ENCODE measurements at regions not wholly inside any gene's neighbourhood (a gene's known extent, or its start where the extent isn't known, plus 50 kb on each side); places are given as distances from the start of the nearest gene placed in this dataset.
"Not testable (repeated sequence)": the region's sequence is repeated elsewhere in the genome, so short reads cannot be mapped to it uniquely, and the experiment has no call there.

DNA sequence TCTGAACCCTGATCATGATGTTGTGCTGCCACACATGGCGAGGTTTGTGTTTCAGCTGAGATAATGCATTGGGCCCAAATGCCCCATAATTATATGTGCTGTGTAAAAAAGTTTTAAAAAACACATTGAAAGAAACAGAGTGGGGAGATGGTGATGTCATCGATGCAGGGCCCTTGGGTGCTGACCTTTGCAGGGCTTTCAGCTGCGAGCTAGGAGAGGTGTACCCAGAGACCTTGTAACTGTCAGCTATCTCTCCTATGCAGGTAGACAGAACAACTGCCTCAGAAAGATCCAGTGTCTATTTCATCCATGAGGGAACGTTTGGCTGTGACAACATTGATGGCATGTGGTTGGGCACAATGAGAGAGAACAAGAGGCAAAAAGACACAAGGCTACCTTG is 286.9 kb upstream of the CELF4 start:
- Histone ChIP-seq H3K4me1 (ENCODE audit: insufficient read depth, insufficient read length) (no peaks in the 10 kb centered on the region), H3K36me3 (ENCODE audit: insufficient read depth, insufficient read length, low read length) (no peaks in the 10 kb centered on the region), H3K27me3 (ENCODE audit: insufficient read depth, insufficient read length) (no peaks in the 10 kb centered on the region), H3K9ac (ENCODE audit: insufficient read length, low read depth) (no peak overlapping the region), H3K9me3 (ENCODE audit: insufficient read depth, low read length) (no peaks in the 10 kb centered on the region), H3K4me3 (ENCODE audit: insufficient read length, low read depth) (no peak overlapping the region)
- no peak for DNase-seq (ENCODE audit: low read depth, low spot score)
- TF ChIP-seq ZNF274 (IDR thresholded peaks at IDR 0.05; ENCODE audit: low read depth, low read length) (no peak), YY1 (IDR thresholded peaks at IDR 0.05; ENCODE audit: insufficient read depth, insufficient read length) (no peak), SUZ12 (IDR thresholded peaks at IDR 0.05; ENCODE audit: extremely low read depth, insufficient read depth, insufficient read length) (no peak)

- H3K4me3 ChIP-seq (ENCODE audit: insufficient read length, low read depth): no peak overlapping the region
- H3K4me1 ChIP-seq (ENCODE audit: insufficient read depth, insufficient read length): peaks cover 5% of the 10 kb centered on the region
- H3K27me3 ChIP-seq (ENCODE audit: insufficient read depth, insufficient read length): no peaks in the 10 kb centered on the region
- H3K36me3 ChIP-seq (ENCODE audit: insufficient read depth, insufficient read length, low read length): no peaks in the 10 kb centered on the region
- H3K9me3 ChIP-seq (ENCODE audit: insufficient read depth, low read length): no peaks in the 10 kb centered on the region
- no peak for DNase-seq (ENCODE audit: low read depth, low spot score)
- no peak overlapping the region for H3K9ac ChIP-seq (ENCODE audit: insufficient read length, low read depth)
- TF ChIP-seq SUZ12 (IDR thresholded peaks at IDR 0.05; ENCODE audit: extremely low read depth, insufficient read depth, insufficient read length): no peak
- TF ChIP-seq YY1 (IDR thresholded peaks at IDR 0.05; ENCODE audit: insufficient read depth, insufficient read length): no peak
- no peak for TF ChIP-seq ZNF274 (IDR thresholded peaks at IDR 0.05; ENCODE audit: low read depth, low read length)
These were observed 281.9 kb upstream of the CELF4 start for GRCh38 chr18:37847544-37847943.

DNA sequence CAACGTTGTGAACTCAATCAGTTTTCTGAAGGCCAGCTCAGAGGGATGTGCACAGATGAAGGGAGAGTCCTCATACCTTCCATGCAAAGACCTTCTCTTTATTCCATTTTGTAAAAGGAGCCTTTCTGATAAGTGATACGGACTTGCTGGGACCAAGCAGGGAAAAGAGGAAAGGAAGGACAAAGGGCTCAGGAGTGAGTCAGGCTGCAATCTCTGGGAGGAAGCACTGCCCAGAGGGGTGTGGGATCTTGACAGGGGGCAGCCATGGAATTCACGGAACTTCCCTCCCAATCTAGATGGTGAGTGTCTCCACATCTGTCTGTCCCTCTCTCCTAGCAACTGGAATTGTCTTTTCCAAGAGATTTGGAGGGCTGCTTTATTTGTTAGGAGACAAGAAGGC is 281.4 kb upstream of the CELF4 start:
- Histone ChIP-seq H3K9ac (ENCODE audit: insufficient read length, low read depth) (no peak overlapping the region), H3K36me3 (ENCODE audit: insufficient read depth, insufficient read length, low read length) (no peaks in the 10 kb centered on the region), H3K4me1 (ENCODE audit: insufficient read depth, insufficient read length) (peaks cover 5% of the 10 kb centered on the region), H3K27me3 (ENCODE audit: insufficient read depth, insufficient read length) (no peaks in the 10 kb centered on the region), H3K9me3 (ENCODE audit: insufficient read depth, low read length) (no peaks in the 10 kb centered on the region), H3K4me3 (ENCODE audit: insufficient read length, low read depth) (no peak overlapping the region)
- no peak for TF ChIP-seq SUZ12 (IDR thresholded peaks at IDR 0.05; ENCODE audit: extremely low read depth, insufficient read depth, insufficient read length)
- TF ChIP-seq YY1 (IDR thresholded peaks at IDR 0.05; ENCODE audit: insufficient read depth, insufficient read length): no peak
- TF ChIP-seq ZNF274 (IDR thresholded peaks at IDR 0.05; ENCODE audit: low read depth, low read length): no peak
- peak; percentile 22 for DNase-seq (ENCODE audit: low read depth, low spot score)

DNA sequence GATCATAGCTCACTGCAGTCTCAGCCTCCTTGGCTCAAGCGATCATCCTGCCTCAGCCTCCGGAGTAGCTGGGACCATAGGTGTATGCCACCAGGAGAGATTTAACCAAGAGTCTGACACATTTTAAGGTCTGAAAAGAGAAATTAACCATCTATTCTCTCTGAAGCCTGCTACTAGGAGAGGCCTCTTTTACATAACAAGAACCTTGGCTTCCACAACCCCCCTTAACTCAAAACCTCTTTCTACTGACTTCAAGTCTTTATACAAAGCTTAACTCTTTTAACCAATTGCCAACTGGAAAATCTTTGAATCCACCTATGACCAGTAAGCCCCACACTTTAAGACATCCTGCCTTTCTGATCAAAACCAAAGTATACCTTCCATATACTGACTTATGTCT is 279.9 kb upstream of the CELF4 start:
- no peaks in the 10 kb centered on the region for H3K9me3 ChIP-seq (ENCODE audit: insufficient read depth, low read length)
- no peaks in the 10 kb centered on the region for H3K27me3 ChIP-seq (ENCODE audit: insufficient read depth, insufficient read length)
- H3K9ac ChIP-seq (ENCODE audit: insufficient read length, low read depth): no peak overlapping the region
- H3K36me3 ChIP-seq (ENCODE audit: insufficient read depth, insufficient read length, low read length): no peaks in the 10 kb centered on the region
- TF ChIP-seq YY1 (IDR thresholded peaks at IDR 0.05; ENCODE audit: insufficient read depth, insufficient read length): no peak
- TF ChIP-seq SUZ12 (IDR thresholded peaks at IDR 0.05; ENCODE audit: extremely low read depth, insufficient read depth, insufficient read length): no peak
- no peak for TF ChIP-seq ZNF274 (IDR thresholded peaks at IDR 0.05; ENCODE audit: low read depth, low read length)
- DNase-seq (ENCODE audit: low read depth, low spot score): peak; percentile 30
- H3K4me3 ChIP-seq (ENCODE audit: insufficient read length, low read depth): no peak overlapping the region
- peaks cover 5% of the 10 kb centered on the region for H3K4me1 ChIP-seq (ENCODE audit: insufficient read depth, insufficient read length)

GRCh38 chr18:37844209-37844970 is 278.8 kb upstream of the CELF4 start:
- no peak for DNase-seq (ENCODE audit: low read depth, low spot score)
- TF ChIP-seq SUZ12 (IDR thresholded peaks at IDR 0.05; ENCODE audit: extremely low read depth, insufficient read depth, insufficient read length) (no peak), ZNF274 (IDR thresholded peaks at IDR 0.05; ENCODE audit: low read depth, low read length) (no peak), YY1 (IDR thresholded peaks at IDR 0.05; ENCODE audit: insufficient read depth, insufficient read length) (no peak)
- no peaks in the 10 kb centered on the region for H3K9me3 ChIP-seq (ENCODE audit: insufficient read depth, low read length)
- H3K27me3 ChIP-seq (ENCODE audit: insufficient read depth, insufficient read length): no peaks in the 10 kb centered on the region
- peaks cover 5% of the 10 kb centered on the region for H3K4me1 ChIP-seq (ENCODE audit: insufficient read depth, insufficient read length)
- H3K4me3 ChIP-seq (ENCODE audit: insufficient read length, low read depth): no peak overlapping the region
- H3K9ac ChIP-seq (ENCODE audit: insufficient read length, low read depth): no peak overlapping the region
- no peaks in the 10 kb centered on the region for H3K36me3 ChIP-seq (ENCODE audit: insufficient read depth, insufficient read length, low read length)

DNA sequence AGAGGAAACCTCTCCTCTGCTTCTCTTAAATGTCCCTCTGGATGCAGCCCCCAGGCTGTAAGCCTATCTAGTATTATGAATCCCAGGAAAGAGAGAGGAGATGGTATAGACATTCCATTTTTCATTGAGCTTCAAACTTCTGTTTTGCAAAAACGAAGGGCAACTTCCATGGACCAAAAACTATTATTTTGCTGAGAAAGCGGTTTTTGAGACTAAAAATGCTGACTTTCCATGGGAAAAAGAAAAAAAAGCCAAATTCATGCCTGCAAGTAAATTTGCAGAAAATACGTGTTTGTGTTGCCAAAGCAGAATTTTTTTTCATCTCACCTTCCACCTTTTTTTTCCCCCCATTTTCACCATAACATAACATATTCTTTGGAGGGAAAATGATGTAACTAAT is 272.5 kb upstream of the CELF4 start:
- no peaks in the 10 kb centered on the region for H3K4me1 ChIP-seq (ENCODE audit: insufficient read depth, insufficient read length)
- H3K27me3 ChIP-seq (ENCODE audit: insufficient read depth, insufficient read length): no peaks in the 10 kb centered on the region
- peaks cover 4% of the 10 kb centered on the region for H3K9me3 ChIP-seq (ENCODE audit: insufficient read depth, low read length)
- H3K36me3 ChIP-seq (ENCODE audit: insufficient read depth, insufficient read length, low read length): no peaks in the 10 kb centered on the region
- H3K4me3 ChIP-seq (ENCODE audit: insufficient read length, low read depth): no peak overlapping the region
- no peak for DNase-seq (ENCODE audit: low read depth, low spot score)
- TF ChIP-seq SUZ12 (IDR thresholded peaks at IDR 0.05; ENCODE audit: extremely low read depth, insufficient read depth, insufficient read length): no peak
- no peak for TF ChIP-seq ZNF274 (IDR thresholded peaks at IDR 0.05; ENCODE audit: low read depth, low read length)
- TF ChIP-seq YY1 (IDR thresholded peaks at IDR 0.05; ENCODE audit: insufficient read depth, insufficient read length): no peak
- no peak overlapping the region for H3K9ac ChIP-seq (ENCODE audit: insufficient read length, low read depth)

DNA sequence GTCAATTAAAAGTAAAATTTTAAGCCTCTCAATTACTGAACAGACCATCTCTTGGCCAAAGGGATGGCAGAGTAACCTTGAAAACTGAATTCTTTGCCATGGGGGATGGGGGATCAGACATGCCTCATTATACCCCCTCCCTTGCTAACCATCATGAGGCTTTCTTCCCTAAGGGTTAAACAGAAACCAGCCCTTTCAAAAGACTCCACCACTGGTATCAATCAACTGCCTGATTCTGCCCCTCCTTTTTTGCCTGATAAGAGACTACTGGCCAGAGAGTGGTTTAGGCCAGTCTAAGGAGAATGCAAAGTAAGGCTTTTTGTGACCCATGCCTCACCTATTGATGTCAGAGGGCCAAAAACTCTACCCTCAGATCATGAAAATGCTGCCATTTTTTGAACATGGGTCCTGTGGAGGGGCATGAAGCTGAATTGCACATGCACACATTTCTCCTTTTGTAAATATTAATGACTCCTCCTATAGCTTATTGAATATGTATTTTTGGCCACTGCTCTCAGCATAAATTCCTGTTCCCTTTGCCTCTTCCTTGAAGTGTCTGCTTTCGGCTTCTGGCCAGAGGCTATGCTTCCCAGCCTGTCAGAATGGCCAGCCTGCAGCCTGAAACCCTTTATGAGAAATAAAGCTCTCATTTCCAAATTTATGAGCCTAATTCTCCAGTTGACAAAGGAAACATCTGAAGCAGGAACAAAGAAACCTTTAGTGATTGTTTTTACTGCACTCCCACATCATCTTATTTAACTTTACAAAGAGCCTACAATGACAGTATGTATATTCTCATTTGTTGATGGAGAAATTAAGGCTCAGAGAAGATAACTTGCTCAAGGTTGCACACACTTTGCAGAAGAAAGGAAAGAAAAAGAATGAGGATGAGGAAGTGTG is 270.7 kb upstream of the CELF4 start:
- H3K4me1 ChIP-seq (ENCODE audit: insufficient read depth, insufficient read length): no peaks in the 10 kb centered on the region
- peaks cover 10% of the 10 kb centered on the region for H3K9me3 ChIP-seq (ENCODE audit: insufficient read depth, low read length)

DNA sequence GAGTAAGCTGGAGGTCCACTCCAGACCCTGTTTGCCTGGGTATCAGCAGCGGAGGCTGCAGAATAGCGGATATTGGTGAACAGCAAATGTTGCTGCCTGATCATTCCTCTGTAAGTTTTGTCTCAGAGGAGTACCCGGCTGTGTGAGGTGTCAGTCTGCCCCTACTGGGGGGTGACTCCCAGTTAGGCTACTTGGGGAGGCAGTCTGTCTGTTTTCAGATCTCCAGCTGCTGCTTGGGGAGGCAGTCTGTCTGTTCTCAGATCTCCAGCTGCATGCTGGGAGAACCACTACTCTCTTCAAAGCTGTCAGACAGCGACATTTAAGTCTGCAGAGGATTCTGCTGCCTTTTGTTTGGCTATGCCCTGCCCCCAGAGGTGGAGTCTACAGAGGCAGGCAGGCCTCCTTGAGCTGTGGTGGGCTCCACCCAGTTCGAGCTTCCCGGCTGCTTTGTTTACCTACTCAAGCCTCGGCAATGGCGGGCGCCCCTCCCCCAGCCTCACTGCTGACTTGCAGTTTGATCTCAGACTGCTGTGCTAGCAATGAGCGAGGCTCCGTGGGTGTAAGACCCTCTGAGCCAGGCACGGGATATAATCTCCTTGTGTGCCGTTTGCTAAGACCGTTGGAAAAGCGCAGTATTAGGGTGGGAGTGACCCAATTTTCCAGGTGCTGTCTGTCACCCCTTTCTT is 266.6 kb upstream of the CELF4 start:
- H3K9ac ChIP-seq (ENCODE audit: insufficient read length, low read depth); H3K4me1 ChIP-seq (ENCODE audit: insufficient read depth, insufficient read length); H3K4me3 ChIP-seq (ENCODE audit: insufficient read length, low read depth); H3K9me3 ChIP-seq (ENCODE audit: insufficient read depth, low read length); H3K36me3 ChIP-seq (ENCODE audit: insufficient read depth, insufficient read length, low read length); DNase-seq (ENCODE audit: low read depth, low spot score); H3K27me3 ChIP-seq (ENCODE audit: insufficient read depth, insufficient read length): not testable (repeated sequence)

More for the DNA sequence above, 270.7 kb upstream of the CELF4 start:
- Histone ChIP-seq H3K27me3 (ENCODE audit: insufficient read depth, insufficient read length) (no peaks in the 10 kb centered on the region), H3K36me3 (ENCODE audit: insufficient read depth, insufficient read length, low read length) (no peaks in the 10 kb centered on the region), H3K9ac (ENCODE audit: insufficient read length, low read depth) (no peak overlapping the region), H3K4me3 (ENCODE audit: insufficient read length, low read depth) (no peak overlapping the region)
- DNase-seq (ENCODE audit: low read depth, low spot score): no peak
- TF ChIP-seq ZNF274 (IDR thresholded peaks at IDR 0.05; ENCODE audit: low read depth, low read length): no peak

Measured in NT2/D1 (cell line).